HL-60 (cell line): ENCODE measurements at regions not wholly inside any gene's neighbourhood (a gene's known extent, or its start where the extent isn't known, plus 50 kb on each side); places are given as distances from the start of the nearest gene placed in this dataset.

Experiments
- CTCF ChIP-seq: IDR thresholded peaks from one replicate; pipeline ENCODE4 v1.5.1; 2011; ENCODE audit warnings: low read length, control low read depth, inconsistent platforms; ENCODE audit not compliant: insufficient read depth
- POLR2AphosphoS5 ChIP-seq: IDR thresholded peaks from 2 replicates; pipeline ENCODE4 v1.6.1; 2012; ENCODE audit warnings: low read depth
- REST ChIP-seq: IDR thresholded peaks from 2 replicates; pipeline ENCODE4 v1.6.1; 2012; ENCODE audit warnings: low read depth; ENCODE audit not compliant: insufficient replicate concordance

DNA sequence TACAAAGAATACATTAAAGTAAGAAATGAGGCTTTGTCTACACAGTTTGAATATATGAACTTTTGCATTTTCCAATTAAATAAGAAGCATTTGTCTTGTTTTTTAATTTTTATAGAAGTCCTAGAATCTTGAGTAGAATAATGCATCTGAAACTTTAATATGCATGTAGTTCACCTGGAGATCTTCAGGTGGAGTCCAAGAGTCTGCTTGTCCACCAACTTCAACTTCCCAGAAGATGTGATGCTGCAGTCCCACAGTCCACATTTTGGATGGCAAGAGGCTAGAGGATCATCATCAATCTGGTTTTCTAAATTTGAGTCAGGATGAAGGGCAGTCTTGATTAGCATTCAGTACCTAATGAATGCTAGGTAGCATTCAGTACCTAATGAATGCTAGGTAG, 357.6 kb upstream of the SOX2 start:
- TF ChIP-seq CTCF (no peak), POLR2AphosphoS5 (no peak), REST (no peak)
